Activated gamma-delta T cell treated with anti-CD3 and anti-CD28 coated beads, Interleukin-2, amount 50 U/mL, for 16 hours (primary cell): ENCODE measurements at regions not wholly inside any gene's neighbourhood (a gene's known extent, or its start where the extent isn't known, plus 50 kb on each side); places are given as distances from the start of the nearest gene placed in this dataset.
"Not testable (repeated sequence)": the region's sequence is repeated elsewhere in the genome, so short reads cannot be mapped to it uniquely, and the experiment has no call there.

Experiments
- DNase-seq: peaks from one replicate; pipeline ENCODE4 v3.0.0-alpha.2; 2020; ENCODE audit warnings: low read depth

GRCh38 chr2:173720306-173720705 is 244.9 kb downstream of the SP3 start:
- DNase-seq: no peak

DNA sequence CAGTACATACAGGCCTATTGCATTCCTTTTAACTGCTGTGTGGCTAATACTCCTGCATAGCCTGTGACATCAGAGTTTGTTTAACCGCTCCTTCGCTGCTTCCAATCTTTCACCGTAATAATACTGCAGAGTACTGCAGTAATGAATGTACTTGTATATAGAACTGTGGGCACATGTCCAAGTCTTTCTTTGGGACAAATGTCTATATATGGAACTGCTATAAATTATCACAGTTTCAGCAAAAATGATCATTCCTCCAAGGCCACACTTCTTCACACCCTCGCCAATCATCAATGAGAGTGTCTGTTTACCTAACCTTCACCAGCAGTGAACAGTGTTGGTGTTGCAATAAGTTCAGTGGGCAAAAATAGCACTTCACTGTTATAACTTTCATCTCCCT is 230.4 kb downstream of the SP3 start:
- no peak for DNase-seq

DNA sequence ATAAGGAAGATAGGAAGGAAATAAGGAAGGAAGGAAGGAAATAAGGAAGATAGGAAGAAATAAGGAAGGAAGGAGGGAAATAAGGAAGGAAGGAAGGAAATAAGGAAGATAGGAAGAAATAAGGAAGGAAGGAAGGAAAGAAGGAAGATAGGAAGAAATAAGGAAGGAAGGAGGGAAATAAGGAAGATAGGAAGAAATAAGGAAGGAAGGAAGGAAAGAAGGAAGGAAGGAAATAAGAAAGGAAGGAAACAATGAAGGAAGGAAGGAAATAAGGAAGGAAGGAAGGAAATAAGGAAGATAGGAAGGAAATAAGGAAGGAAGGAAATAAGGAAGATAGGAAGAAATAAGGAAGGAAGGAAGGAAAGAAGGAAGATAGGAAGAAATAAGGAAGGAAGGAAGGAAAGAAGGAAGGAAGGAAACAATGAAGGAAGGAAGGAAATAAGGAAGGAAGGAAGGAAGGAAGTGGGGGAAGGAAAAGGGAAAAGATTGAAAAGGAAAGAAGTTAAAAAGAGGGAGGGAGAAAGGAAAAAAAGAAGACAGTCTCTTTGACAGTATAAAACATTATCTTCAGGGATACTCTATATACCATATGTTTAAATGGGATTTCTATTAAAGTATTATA is 227.1 kb downstream of the SP3 start:
- not testable (repeated sequence) for DNase-seq

DNA sequence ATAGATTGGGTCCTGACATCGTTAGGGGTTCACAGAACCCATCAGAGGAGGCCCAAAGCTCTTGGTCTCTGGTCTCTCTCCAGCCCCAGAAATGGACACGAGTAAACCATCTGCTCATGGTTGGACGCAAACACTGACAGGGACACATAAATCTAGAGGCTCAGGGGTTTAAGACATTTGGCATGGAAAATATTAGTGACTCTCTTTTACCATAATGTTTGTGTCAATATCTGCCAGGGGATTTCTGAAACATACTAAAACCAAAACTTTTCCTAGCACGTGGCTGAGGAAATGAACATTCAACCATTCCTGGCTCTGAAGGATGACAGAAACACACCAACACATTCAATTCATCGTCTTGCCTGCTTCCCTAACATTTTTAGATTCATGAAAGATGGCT is 226.2 kb downstream of the SP3 start:
- no peak for DNase-seq

DNA sequence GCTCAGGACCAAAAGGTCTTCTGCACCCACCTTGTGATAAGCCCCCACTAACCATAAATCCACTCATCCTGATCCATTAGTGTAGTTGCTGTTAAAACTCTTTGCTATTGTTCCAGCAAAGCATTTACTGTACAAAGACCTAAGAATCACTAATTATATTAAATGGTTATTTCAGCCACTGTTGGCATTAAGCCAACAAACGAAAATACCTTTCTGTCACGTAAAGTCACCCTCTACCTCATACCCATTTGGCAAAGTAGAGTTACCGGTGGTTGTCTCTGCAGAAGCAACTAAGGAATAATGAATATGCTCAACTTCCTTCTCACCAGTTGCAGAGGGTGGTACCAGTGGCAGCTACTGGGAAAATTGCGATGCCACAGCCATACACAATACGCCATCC is 224.5 kb downstream of the SP3 start:
- no peak for DNase-seq

DNA sequence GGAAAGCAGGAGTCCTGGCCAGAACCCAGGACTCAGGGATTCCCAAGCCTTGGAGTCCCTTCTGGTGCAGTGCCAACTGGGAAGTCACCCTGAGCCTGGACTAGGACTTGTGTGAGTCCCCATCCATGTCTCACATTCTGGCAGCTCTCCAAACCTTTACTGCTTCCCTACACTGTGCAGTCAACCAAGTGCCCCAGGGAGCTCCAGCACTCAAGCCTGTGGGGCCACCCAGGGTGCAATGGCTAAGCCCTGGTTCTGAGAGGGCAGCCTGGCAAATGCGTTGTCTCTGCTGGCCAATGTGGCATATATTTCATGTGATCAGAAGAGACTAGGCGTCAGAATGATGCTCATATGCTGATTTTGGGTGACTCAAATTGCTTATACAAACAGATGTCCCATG is 223.4 kb downstream of the SP3 start:
- no peak for DNase-seq

DNA sequence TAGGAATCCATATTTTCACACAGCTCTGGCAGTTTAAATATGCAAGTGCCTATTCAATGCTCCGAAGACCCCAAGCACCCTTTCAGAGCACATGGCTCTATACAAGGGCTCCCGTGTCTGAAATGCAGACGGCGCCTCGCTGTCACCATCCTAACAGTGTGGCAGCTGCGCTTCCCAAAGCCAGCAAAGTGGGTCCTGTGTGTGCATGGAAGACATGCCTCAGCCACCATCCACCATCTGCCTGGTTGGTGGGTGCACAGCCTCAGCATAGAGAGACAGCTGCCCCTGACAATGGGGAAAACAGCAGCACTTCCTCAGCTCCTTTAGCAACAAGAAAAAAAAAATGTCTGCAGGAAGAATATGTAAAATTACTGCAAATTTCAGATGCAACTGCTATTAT is 218.1 kb downstream of the SP3 start:
- DNase-seq: no peak

- no peak for DNase-seq
Measured at GRCh38 chr2:173749315-173749714, 215.9 kb downstream of the SP3 start.

GRCh38 chr2:173750353-173750801 is 214.8 kb downstream of the SP3 start:
- DNase-seq: no peak

- DNase-seq: no peak
Measured at GRCh38 chr2:173750831-173751230, 214.3 kb downstream of the SP3 start.

GRCh38 chr2:173751245-173751975 is 213.8 kb downstream of the SP3 start:
- no peak for DNase-seq

DNA sequence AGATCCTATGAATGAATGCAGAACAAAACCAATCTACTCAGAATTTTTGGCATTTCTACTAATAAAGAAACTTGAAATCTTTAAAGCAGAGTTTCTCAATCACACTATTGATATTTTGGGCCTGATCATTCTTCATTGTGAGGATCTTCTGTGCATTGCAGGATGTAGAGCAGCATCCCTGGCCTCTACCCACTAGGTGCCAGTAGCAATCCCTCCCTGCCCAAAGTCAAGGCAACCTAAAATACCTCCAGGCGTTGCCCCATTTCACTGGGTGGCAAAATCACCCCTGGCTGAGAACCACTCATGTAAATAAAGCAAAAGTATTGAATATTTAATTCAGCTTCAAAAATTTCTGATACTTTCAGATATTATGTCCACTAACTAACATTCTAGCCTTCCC is 213.0 kb downstream of the SP3 start:
- DNase-seq: no peak

DNA sequence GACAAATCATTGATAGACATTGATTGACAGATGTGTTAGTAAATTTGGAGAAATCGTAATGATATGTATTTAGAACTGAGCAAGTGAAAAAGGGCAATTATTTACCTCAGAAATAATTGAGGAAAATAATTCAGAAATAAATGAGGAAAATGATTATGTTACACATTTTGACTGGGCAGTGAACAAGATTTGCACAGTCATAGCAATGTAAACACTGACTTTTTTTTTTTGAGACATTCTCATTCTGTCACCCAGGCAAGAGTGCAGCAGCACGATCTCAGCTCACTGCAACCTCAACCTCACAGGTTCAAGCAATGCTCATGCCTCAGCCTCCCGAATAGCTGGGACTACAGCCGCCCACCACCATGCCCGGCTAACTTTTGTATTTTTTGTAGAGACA is 211.7 kb downstream of the SP3 start:
- no peak for DNase-seq

GRCh38 chr2:173754165-173754564 is 211.0 kb downstream of the SP3 start:
- no peak for DNase-seq

- no peak for DNase-seq
Measured at GRCh38 chr2:173754837-173755236, 210.3 kb downstream of the SP3 start.

DNA sequence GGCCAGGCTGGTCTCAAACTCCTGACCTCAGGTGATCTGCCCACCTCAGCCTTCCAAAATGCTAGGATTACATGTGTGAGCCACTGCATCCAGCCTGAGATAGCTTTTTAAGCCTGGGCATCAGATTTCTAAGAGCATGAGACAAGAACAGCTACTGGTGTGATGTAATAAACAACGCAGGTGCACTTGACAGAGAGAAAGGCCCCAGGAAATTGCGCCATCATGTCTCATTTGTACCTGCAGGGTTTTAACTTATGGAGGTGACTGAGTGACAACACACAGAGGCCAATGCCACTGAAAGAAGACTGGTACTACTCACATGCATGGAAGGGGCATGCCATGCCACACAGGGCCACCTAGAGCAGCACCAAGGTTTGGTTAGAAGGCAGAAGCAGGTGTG is 209.4 kb downstream of the SP3 start:
- DNase-seq: no peak

- no peak for DNase-seq
Measured at GRCh38 chr2:173759959-173760358, 205.2 kb downstream of the SP3 start.

- no peak for DNase-seq
Measured at GRCh38 chr2:173760553-173760952, 204.6 kb downstream of the SP3 start.

DNA sequence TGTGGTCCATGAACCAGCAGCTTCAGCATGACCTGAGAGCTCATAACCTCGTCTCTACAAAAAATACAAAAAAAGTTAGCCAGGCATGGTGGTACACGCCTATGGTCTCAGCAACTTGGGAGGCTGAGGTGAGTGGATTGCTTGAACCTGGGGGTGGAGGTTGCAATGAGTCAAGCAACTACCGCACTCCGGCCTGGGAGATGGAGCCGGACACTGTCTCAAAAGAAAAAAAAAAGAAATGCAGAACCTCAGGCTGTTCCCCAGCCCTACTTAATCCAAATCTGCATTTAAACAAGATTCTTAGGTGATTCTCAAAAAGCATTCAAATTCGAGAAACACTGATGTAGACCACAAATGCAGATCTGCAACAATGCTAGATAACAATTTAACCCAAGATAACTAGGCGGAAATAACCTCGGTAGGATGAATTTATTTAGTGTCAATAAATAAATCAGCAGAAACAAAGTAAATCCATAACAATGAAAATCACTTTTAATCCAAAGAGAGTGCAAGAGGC is 203.5 kb downstream of the SP3 start:
- no peak for DNase-seq

GRCh38 chr2:173762221-173762620 is 203.0 kb downstream of the SP3 start:
- no peak for DNase-seq

DNA sequence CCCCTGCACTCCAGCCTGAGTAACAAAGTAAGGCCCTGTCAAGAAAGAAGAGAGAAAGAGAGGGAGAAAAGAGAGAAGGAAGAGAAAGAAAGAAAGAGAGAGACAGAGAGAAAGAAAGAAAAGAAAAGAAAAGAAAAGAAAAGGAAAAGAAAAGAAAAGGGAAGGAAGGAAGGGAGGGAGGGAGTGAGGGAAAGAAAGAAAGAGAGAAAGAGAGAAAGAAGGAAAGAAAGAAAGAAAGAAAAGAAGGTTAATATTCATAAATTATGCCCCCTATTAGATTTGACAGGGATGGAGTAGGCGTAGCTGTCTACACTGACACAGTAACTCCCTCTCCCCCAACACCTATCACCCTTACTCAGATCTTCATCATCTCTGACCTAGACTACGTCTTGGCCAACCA is 202.3 kb downstream of the SP3 start:
- DNase-seq: no peak

DNA sequence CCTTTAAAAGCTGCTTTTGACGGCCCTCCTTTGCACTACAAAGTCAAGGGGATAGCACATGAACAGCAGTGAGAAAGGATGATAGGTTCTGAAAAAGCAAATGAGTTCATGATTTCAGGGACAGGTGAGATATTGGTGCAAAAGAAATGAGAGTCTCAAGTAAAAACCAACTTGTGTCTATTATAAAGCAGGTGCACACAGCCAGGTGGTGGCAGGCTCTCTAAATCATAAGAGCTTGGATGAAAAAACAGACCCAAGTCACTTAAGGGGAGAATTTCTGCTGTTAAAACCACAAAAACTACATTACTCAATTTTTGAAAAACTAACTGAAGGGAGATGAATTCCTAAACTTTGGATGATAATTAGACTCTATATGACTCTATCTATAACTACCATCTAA is 201.5 kb downstream of the SP3 start:
- no peak for DNase-seq

GRCh38 chr2:173764094-173764493 is 201.1 kb downstream of the SP3 start:
- no peak for DNase-seq
